ENCODE measurements at regions not wholly inside any gene's neighbourhood (a gene's known extent, or its start where the extent isn't known, plus 50 kb on each side); places are given as distances from the start of the nearest gene placed in this dataset.

DNA sequence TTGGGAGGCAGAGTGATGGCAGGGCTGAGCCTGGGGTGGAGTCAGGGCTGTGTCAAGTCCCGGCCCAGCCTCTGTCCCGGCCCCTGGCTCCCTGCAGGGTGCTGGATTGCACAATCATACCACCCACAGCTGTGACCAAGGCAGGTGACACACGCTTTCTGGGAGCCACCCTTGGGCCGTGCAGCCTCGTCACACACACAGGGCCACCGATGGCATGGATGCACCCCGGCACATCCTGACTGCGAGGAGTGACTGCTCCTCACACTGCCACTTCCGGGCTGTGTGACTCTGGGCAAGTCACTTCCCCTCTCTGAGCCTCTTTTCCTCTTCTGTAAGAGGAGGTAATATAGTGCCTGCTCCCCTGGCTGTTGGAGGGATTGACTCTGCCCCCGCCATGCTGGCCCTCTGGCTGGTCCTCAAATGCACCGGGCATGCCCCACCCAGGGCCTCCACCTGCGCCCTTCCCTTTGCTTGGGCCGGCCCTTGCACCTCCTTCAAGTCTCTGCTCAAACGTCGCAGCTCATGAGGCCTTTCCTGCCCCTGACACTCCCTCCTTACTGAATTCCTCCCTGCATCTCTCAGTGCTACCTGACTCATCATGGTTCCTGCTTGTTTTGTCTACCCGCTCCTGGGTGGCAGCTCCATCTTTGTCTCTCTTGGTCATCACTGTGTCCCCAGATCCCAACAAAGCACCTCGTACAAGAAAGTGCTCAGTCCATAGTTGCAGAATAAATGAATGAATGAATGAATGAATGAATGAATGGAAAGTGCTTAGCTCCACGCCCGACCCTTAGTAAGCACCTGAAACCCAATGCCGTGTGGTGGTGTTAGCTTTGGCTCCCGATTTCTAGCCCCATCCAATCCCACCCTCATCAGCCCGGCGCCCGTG is 93.5 kb downstream of the CEBPB start:
- TF ChIP-seq, protein P1, sequence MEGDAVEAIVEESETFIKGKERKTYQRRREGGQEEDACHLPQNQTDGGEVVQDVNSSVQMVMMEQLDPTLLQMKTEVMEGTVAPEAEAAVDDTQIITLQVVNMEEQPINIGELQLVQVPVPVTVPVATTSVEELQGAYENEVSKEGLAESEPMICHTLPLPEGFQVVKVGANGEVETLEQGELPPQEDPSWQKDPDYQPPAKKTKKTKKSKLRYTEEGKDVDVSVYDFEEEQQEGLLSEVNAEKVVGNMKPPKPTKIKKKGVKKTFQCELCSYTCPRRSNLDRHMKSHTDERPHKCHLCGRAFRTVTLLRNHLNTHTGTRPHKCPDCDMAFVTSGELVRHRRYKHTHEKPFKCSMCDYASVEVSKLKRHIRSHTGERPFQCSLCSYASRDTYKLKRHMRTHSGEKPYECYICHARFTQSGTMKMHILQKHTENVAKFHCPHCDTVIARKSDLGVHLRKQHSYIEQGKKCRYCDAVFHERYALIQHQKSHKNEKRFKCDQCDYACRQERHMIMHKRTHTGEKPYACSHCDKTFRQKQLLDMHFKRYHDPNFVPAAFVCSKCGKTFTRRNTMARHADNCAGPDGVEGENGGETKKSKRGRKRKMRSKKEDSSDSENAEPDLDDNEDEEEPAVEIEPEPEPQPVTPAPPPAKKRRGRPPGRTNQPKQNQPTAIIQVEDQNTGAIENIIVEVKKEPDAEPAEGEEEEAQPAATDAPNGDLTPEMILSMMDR (IDR thresholded peaks at IDR 0.05; ENCODE audit: borderline replicate concordance, extremely low read depth, low read length, poor library complexity, severe bottlenecking), result no peak
- TF ChIP-seq EZH2 (IDR thresholded peaks at IDR 0.05; ENCODE audit: borderline replicate concordance, low read depth, low read length, severe bottlenecking), result no peak

Measured in DND-41 (cell line).